ENCODE measurements at regions not wholly inside any gene's neighbourhood (a gene's known extent, or its start where the extent isn't known, plus 50 kb on each side); places are given as distances from the start of the nearest gene placed in this dataset.

DNA sequence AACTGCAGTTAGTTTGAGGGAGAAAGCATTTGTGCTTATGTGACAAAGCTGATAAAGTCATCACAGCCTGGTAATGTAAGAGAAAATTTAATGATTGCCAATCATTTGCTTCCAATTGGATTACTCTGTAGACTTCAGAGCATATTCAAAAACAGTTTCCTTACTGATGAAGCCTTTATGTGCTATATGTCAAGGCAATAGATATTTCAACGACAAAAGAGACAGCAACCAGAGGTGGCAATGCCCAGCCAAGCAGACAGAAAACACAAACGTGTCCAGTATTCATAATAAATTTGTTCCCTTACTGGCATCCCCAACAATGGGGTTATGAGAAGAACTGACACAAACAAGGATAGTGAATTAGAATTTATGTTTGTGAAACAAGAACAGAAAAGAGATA is 1840.3 kb upstream of the PCDH7 start:
- Histone ChIP-seq H3K27me3 (no peaks in the 10 kb centered on the region), H3K27ac (no peak overlapping the region), H3K4me3 (no peak overlapping the region), H3K9me3 (no peaks in the 10 kb centered on the region), H3K4me1 (no peaks in the 10 kb centered on the region), H3K36me3 (no peaks in the 10 kb centered on the region)
- intact Hi-C loops (cut with DNase I), result no loop called here
- no peak for DNase-seq
- 43 to 48% methylated on average over 2 of the region's 2 CpGs for WGBS, 2 donors
- no peak for TF ChIP-seq POLR2A (IDR thresholded peaks at IDR 0.05)
- TF ChIP-seq CTCF (IDR thresholded peaks at IDR 0.05), result no peak

DNA sequence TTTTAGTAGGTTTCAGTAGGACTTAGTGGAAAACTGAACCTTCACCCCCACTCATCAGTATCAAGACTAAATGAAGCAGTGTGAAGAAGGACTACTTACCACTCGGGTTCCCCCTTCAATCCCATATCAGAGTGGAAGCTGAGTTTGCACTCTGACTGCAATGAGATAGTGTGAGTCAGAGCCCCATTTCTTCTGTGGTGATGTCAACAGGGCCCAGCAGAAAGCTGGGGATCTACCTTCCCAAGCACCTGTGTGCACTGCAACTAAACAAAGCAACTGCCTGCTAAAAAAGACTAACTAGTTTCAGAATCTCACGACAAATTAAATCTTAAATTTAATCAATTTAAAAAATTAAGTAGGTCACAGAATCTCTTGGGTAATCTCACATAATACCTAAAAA is 1837.0 kb upstream of the PCDH7 start:
- Histone ChIP-seq H3K4me1 (no peaks in the 10 kb centered on the region), H3K27me3 (no peaks in the 10 kb centered on the region), H3K4me3 (no peak overlapping the region), H3K9me3 (no peaks in the 10 kb centered on the region), H3K27ac (no peak overlapping the region), H3K36me3 (no peaks in the 10 kb centered on the region)
- 70 to 75% methylated on average over 2 of the region's 2 CpGs for WGBS, 2 donors
- TF ChIP-seq CTCF (IDR thresholded peaks at IDR 0.05) (no peak), POLR2A (IDR thresholded peaks at IDR 0.05) (no peak)
- intact Hi-C loops (cut with DNase I), result no loop called here
- DNase-seq, result no peak

GRCh38 chr4:28886934-28887333 is 1833.2 kb upstream of the PCDH7 start:
- Histone ChIP-seq H3K4me1 (no peaks in the 10 kb centered on the region), H3K27me3 (no peaks in the 10 kb centered on the region), H3K4me3 (no peak overlapping the region), H3K36me3 (no peaks in the 10 kb centered on the region), H3K9me3 (no peaks in the 10 kb centered on the region), H3K27ac (no peak overlapping the region)
- WGBS, 2 donors, result 47 to 55% methylated on average over 4 of the region's 4 CpGs
- TF ChIP-seq CTCF (IDR thresholded peaks at IDR 0.05) (no peak), POLR2A (IDR thresholded peaks at IDR 0.05) (no peak)
- intact Hi-C loops (cut with DNase I), result no loop called here
- DNase-seq, result no peak

GRCh38 chr4:28890949-28891775 is 1829.0 kb upstream of the PCDH7 start:
- no peak for DNase-seq
- Histone ChIP-seq H3K36me3 (no peaks in the 10 kb centered on the region), H3K4me3 (no peak overlapping the region), H3K27ac (no peak overlapping the region), H3K4me1 (no peaks in the 10 kb centered on the region), H3K9me3 (no peaks in the 10 kb centered on the region), H3K27me3 (no peaks in the 10 kb centered on the region)
- TF ChIP-seq POLR2A (IDR thresholded peaks at IDR 0.05), result no peak
- TF ChIP-seq CTCF (IDR thresholded peaks at IDR 0.05), result no peak
- intact Hi-C loops (cut with DNase I), result no loop called here
- 37 to 41% methylated on average over 3 of the region's 3 CpGs for WGBS, 2 donors

- 50 to 71% methylated on average over 1 of the region's 1 CpG for WGBS, 2 donors
- H3K27ac ChIP-seq, result no peak overlapping the region
- no peak for DNase-seq
- H3K4me1 ChIP-seq, result no peaks in the 10 kb centered on the region
- no peaks in the 10 kb centered on the region for H3K36me3 ChIP-seq
- no peak overlapping the region for H3K4me3 ChIP-seq
- TF ChIP-seq POLR2A (IDR thresholded peaks at IDR 0.05) (no peak), CTCF (IDR thresholded peaks at IDR 0.05) (no peak)
- H3K9me3 ChIP-seq, result no peaks in the 10 kb centered on the region
- H3K27me3 ChIP-seq, result no peaks in the 10 kb centered on the region
- intact Hi-C loops (cut with DNase I), result no loop called here
These were observed 1806.7 kb upstream of the PCDH7 start for GRCh38 chr4:28913466-28913865.
